GM18502 (cell line): ENCODE measurements at regions not wholly inside any gene's neighbourhood (a gene's known extent, or its start where the extent isn't known, plus 50 kb on each side); places are given as distances from the start of the nearest gene placed in this dataset.

ENCODE experiments used
- ATAC-seq: cut with Tn5 transposase; IDR thresholded peaks from one replicate; pipeline ENCODE4 v1.9.1; 2021; ENCODE audit warnings: mild to moderate bottlenecking; ENCODE audit not compliant: unreplicated experiment, poor library complexity

GRCh38 chr22:48256776-48257684, 1494.6 kb downstream of the TBC1D22A start:
- ATAC-seq, result no peak

- ATAC-seq, result no peak
Observed at GRCh38 chr22:48256041-48256739, 1493.7 kb downstream of the TBC1D22A start.

GRCh38 chr22:48254311-48254873, 1491.9 kb downstream of the TBC1D22A start:
- no peak for ATAC-seq

GRCh38 chr22:48253573-48253972, 1491.1 kb downstream of the TBC1D22A start:
- no peak for ATAC-seq

GRCh38 chr22:48253136-48253535, 1490.7 kb downstream of the TBC1D22A start:
- ATAC-seq, result no peak

- no peak for ATAC-seq
Observed at GRCh38 chr22:48251629-48252028, 1489.2 kb downstream of the TBC1D22A start.

GRCh38 chr22:48250937-48251530, 1488.6 kb downstream of the TBC1D22A start:
- no peak for ATAC-seq

GRCh38 chr22:48250286-48250895, 1487.9 kb downstream of the TBC1D22A start:
- ATAC-seq, result no peak

GRCh38 chr22:48249713-48250268, 1487.3 kb downstream of the TBC1D22A start:
- no peak for ATAC-seq

GRCh38 chr22:48248901-48249455, 1486.5 kb downstream of the TBC1D22A start:
- no peak for ATAC-seq

GRCh38 chr22:48247829-48248228, 1485.4 kb downstream of the TBC1D22A start:
- no peak for ATAC-seq

GRCh38 chr22:48245196-48245485, 1482.7 kb downstream of the TBC1D22A start:
- ATAC-seq, result no peak

- no peak for ATAC-seq
Observed at GRCh38 chr22:48244388-48245195, 1482.1 kb downstream of the TBC1D22A start.

- ATAC-seq, result no peak
Observed at GRCh38 chr22:48242461-48242864, 1480.0 kb downstream of the TBC1D22A start.

GRCh38 chr22:48241658-48242057, 1479.2 kb downstream of the TBC1D22A start:
- ATAC-seq, result no peak

GRCh38 chr22:48240935-48241230, 1478.4 kb downstream of the TBC1D22A start:
- no peak for ATAC-seq

- ATAC-seq, result no peak
Observed at GRCh38 chr22:48240148-48240934, 1477.9 kb downstream of the TBC1D22A start.

- ATAC-seq, result no peak
Observed at GRCh38 chr22:48239461-48240147, 1477.2 kb downstream of the TBC1D22A start.
